GM19351 (cell line): ENCODE measurements at regions not wholly inside any gene's neighbourhood (a gene's known extent, or its start where the extent isn't known, plus 50 kb on each side); places are given as distances from the start of the nearest gene placed in this dataset.
A peak's percentile ranks its signal among the peaks of the same experiment; 100 is the strongest.

Experiments used
- ATAC-seq: cut with Tn5 transposase; IDR thresholded peaks from one replicate; pipeline ENCODE4 v1.9.1; 2021; ENCODE audit warnings: mild to moderate bottlenecking, moderate library complexity; ENCODE audit not compliant: unreplicated experiment

GRCh38 chr7:35537067-35538023, 157.6 kb downstream of the HERPUD2 start:
- peak; percentile 99 for ATAC-seq

DNA sequence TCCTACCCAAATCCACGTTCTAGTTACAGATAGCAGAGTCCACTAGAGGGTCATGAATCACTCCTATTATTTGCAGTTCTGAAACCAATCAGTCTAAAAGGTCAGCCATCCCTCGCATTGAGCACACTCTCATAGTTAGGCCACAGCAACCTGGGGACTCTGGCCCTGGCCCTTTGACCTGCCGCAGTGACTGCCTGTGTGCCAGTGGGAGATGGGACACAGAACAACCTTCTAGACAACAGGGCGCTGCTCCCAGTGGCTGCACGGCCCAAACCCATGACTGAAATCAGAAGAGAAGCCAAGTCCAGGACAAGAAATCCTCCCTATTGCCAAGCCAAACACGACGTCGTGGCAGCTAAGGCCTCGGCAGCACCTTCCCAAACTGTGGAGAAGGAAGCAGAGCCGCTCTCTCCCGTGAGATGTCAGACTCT, 158.5 kb downstream of the HERPUD2 start:
- ATAC-seq: no peak

DNA sequence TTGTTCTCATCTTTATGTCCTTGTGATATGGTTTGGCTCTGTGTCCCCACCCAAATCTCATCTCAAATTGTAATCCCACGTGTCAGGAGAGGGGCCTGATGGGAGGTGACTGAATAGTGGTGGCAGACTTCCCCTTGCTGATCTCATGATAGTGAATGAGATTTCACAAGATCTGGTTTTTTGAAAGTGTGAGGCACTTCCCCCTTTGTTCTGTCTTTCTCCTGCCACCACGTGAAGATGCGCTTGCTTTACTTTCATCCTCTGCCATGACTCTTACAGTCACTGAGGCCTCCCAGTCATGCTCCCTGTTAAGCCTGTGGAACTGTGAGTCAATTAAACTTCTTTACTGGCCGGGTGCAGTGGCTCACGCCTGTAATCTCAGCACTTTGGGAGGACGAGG, 161.0 kb downstream of the HERPUD2 start:
- ATAC-seq: no peak

DNA sequence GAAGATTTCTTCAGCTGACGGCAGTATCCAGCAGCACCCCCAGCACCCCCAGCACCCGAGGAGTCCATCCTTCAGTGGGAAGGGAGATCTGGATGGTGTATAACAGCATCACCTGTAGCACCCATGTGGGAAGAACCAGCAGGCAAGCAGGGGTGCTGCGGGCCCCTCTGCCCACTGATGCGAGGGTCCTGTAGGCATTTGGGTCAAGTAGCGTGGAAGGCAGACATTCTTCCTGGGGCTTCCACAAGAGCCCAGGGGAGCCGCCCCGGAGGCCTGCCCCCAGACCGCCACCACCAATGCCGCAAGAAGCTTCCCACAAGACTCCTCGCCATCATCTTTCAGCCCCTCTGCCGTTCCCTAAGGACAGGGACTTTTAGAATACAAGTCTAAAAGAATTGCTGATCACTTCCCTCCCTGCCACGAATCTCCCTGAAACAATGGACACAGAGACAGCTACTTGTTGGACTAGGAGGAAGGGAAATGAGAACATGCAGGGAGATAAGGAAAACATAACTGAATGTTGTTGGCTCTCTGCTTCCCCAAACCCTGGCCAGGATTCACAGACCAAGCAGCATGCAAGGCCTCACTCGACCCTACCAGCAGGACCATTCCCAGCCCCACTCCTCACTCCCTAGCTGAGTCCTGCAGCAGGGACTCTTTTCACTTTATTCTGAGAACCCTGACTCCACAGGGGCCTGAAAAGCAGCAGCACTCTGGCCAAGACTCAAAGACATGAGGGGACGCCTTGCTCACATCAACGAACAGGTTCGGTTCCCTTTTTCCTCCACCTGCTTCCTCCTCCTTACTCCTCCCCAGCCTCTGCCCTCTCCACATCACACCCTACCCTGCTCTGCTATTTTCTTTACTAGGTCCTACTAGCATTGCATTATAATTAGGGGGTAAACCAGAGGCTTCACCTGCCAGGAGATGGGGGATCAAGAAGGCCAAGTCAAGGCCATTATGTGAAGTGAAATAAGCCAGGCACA, 164.5 kb downstream of the HERPUD2 start:
- ATAC-seq: no peak

DNA sequence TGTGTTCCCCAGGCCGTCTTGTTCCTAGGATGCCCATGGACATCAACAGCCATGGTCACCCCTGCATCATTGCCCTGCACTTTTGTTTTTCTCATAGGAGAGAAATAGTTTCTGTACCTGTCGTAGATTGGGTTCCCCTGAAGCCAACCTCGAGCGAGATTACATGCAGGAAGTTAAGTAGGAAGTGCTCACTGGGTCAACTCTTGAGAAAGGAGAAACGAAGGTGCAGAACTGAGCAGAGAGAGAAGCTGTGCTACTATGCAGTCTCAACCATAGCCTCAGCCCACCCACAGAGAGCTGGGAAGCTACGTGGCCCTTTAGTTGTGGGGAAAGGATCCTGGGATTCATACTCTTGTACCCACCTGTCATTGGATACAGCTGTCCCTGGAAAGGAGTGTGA, 165.2 kb downstream of the HERPUD2 start:
- ATAC-seq: no peak

DNA sequence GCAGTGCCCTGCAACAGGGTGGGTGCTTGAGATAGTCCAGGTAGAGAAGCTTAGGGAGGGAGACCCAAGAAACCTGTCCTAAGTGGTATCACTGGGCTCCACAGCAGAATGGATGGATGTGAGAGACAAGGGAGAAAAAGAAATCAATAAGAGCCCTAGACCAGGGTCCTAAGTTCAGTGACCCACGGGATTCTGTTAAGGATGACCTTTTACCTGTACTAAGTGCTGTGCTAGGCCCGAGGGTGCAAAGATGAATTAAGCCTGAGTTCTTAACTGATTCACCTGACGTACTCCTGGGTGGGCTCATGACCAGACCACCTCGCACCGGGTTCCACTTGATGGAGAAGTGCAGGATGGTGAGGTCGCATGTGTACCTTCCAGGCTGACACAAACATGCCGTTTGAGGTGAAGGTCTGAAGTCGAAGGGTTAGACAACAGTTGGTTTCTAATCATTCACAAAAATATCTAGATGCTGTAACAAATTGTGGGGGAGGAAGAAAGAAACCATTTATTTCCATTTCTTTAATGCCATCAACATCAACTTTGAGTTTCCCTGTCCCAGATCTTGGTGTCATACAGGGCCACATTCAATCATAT, 166.5 kb downstream of the HERPUD2 start:
- no peak for ATAC-seq

GRCh38 chr7:35526645-35527044, 168.3 kb downstream of the HERPUD2 start:
- no peak for ATAC-seq

DNA sequence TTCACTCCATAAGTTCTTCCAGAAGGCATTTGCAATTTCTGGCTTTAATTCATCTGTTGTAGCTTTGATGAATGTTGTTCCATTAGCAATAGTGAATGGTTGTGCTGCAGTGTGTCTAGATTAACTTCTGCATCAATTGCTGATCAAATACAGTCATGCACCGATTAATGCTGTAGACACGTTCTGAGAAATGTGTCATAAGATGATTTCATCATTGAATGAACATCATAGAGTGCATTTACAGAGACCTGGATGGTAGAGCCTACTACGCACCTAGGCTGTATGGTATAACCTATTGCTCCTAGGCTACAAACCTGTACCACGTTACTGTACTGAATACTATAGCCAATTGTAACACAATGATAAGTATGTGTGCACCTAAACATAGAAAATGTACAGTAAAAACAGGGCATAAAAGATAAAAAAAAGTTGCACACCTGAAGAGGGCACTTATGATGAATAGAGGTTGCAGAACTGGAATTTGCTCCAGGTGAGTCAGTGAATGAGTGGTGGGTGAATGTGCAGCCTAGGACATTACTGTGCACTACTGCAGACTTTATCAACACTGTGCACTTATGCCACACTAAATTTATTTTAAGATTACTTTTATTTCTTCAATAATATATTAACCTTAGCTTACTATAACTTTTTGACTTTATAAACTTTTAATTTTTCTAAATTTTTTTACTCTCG, 170.7 kb downstream of the HERPUD2 start:
- ATAC-seq: no peak

DNA sequence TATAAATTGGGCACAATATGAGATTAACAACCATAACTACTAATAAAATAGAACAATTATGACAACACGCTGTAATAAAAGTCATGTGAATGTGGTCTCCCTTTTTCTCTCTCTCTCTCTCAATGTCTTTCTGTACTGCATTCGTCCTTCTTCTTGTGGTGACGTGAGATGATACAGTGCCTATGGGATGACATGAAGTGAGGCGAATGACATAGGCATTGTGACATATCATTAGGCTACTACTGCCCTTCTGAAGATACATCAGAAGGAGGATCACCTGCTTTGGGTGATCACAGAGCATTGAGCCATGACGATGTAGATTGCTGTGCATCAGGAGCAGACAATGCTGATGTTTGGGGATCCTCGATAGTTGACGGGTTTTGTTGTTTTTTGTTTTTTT, 171.6 kb downstream of the HERPUD2 start:
- ATAC-seq: no peak

DNA sequence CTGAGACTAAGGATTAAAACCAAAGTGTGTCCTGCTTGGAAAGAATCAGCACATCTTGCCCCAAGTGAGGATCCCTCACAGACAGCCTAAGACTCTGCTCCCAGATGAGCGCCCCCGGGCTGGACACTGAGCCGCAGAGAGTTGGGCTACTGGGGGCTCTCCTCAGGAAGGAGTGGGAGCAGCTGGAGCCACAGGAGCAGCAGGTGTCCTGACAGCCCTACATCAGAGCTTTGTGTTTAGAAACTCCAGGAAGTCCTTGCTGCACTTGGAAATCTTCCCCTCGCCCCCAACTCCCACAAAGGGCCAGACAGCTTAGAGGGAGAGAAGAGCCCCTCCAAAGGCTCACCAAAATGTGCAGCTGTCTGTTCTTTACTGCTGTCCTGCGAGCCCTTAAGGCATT, 172.2 kb downstream of the HERPUD2 start:
- ATAC-seq: no peak

DNA sequence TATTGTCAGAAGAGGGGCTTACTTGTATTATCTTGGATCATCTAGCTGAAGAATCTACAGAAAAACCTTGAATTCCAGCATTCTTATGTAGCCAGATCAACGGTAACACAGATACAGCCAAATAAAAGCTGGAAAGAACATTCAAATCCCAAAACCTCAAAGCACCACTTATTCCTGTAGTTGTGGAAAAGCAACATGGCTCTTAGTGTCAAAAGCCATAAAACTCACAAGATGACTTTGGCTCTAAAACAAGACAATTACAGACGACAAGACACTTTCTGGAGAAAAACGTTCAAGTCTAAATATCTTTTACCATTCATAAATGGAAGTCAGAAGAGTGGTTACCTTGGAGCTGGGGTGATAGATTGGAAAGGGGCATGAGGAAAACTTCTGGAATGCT, 173.0 kb downstream of the HERPUD2 start:
- no peak for ATAC-seq

DNA sequence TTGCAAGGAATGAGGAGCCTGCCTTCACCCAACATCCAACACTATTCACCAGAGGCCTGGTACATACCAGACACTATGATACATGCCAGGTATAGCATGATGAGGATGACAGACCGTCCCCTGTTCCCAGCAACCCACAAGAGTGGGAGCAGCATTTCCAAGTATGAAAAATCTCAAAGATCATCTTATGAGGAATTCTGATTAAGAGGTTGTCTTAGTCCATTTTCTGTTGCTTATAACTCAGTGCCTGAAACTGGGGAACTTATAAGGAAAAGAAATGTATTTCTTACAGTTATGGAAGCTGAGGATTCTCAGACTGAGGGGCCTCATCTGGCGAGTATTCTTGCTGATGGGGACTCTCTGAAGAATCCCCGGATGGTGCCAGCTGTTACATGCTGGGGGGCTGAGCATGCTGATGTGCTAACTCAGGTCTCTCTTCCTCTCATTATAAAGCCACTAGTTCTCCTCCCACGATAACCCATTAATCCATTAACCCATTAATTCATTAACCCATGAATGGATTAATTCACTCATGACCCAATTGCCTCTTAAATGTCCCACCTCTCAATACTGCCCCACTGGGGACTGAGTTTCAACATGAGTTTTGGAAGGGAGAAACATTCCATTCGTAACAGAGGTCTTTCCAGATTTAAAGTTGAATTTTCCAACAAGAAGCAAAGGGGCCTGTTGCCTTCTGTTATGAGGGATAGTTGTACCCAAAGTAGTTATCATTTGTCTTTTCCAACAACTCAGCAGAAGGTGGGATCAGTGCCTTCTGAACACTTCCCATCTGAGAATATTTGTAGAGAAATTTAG, 173.9 kb downstream of the HERPUD2 start:
- no peak for ATAC-seq

DNA sequence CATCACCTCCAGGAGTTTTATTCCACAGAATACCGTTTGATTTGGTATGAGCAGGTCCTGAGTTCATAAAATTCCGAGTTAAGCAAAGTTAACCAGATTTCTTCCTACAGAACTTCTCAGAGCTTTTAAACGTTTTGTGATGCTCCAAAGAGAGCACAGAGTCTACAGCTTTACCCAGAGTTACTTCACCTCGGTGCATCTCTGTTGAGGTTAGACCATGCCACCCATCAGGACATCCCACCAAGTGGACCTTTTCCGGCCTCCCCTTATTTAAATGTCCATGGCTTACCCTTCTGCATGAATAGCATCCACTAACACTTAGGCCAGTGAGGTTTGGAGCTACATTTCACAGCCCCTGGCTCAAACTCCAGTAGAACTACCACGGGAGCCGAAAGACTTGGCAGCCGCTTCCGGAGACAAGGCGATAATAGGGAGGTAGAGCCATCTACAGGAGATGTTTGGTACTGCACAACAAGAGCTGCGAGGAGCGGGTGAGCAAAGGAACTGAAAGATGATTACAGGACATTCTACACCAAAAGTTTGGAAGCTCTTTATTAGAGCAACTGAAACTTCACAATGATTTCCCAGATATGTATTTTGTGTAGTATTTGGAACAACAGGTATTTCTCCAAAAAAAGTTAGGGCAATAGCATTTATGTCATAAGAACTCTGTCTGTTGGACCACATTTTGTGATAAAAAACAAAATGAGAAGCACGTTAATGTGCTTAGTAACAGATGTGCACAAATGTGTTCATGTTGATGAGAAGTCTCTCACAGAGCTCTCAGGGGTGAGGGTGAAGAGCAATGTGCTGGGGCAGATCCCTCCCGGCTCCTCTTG, 174.7 kb downstream of the HERPUD2 start:
- ATAC-seq: peak; percentile 96

DNA sequence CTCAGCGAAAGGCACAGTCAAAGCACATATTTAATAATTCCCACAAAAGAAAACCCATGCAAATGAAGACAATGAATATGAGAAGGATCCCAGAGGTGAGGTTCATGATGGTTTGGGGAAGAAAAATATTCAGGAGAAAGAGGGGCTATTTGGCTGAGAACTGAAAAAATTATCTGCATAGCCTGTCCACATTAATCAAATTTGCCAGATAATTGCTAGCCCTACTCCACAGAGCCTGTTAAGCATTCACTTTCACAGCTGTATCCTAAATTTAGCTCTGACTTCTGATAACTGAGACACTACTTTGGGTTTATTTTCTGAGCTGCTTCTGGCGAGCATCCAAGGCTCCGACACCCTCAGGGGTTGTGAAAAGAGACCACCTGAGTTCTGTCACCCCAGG, 176.2 kb downstream of the HERPUD2 start:
- ATAC-seq: no peak

DNA sequence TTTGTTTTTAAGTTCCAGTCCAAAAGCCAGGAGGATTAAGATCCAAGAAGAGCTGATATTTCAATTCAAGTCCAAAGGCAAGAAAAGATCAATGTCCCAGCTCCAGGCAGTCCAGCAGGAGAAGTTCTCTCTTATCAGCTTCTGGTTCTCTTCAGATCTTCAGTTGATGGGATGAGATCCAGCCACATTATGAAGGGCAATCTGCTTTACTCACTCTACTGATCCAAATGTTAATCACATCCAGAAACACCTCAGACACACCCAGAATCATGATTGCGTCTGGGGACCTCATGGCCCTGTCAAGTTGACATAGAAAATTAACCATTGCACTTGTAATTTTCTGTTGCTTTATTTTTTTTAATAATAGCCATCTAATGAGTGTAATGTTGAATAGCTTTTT, 178.4 kb downstream of the HERPUD2 start:
- no peak for ATAC-seq

DNA sequence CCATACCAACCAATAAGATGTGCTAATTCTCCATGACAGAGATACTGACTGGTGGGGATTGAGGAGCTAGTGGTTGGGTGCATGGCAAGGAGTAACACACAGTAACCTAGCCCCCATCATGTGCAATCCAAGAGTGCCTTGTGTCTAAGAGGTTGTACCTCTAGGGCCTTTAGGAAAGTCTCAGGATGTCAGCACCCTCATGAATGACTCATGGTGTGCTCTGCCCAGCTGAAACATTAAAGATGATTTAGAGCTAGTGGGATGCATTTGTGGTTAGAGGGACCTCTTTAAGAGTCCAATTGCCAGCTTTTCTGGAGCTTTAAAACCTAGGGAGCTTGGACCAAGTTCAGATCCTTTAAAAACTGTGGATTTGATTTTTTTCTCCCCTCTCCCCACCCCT, 181.1 kb downstream of the HERPUD2 start:
- no peak for ATAC-seq

DNA sequence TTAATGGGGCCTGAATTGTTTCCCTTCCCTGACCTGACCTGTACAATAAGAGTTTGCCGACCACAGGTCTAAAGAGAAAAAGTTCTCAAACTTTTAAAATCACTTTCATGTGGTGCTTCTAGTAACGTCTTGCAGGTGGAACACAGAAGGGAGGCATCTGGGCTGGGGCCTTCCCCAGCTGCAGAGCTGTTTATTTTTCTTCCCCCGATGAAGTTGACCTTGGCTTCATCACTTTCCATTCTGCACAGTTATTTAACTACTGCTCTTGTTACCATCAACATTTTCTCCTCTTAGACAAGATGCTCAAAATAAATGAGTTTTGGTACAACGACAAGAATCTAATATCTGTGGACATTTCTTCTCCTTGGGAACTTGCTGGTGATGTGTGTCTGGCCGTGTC, 181.7 kb downstream of the HERPUD2 start:
- ATAC-seq: no peak

DNA sequence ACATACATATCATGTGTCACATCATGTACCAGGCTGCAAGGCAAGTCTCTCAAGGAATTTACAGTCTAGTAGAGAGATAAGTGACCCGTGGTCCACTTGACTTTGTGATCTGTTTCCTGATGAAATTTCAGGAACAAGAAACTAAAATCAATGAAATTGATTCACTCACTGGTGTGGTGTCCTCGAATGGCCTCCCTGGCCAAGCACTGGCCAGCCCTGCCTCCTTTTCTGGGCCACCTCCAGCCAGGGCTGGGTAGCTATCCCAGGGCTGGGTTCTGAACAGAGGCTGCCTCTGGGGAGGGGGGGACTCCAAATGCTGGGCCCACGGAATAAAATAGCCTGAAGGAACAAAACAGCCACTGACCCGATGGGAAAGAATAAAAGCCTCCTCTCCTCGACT, 182.2 kb downstream of the HERPUD2 start:
- ATAC-seq: no peak
